H9 (cell line): ENCODE measurements at regions not wholly inside any gene's neighbourhood (a gene's known extent, or its start where the extent isn't known, plus 50 kb on each side); places are given as distances from the start of the nearest gene placed in this dataset.

Experiments
- DNase-seq: peaks from one replicate; pipeline ENCODE4 v3.0.0-alpha.2; 2017
- H2AFZ ChIP-seq: one replicate; pipeline ENCODE4 v1.6.1; 2013; ENCODE audit warnings: mild to moderate bottlenecking, low read length, control low read depth, moderate library complexity
- H2AK5ac ChIP-seq: 2 replicates; pipeline ENCODE4 v1.6.1; 2013; ENCODE audit warnings: low read length, control low read depth, mixed read lengths; ENCODE audit not compliant: insufficient read length
- H2BK120ac ChIP-seq: one replicate; pipeline ENCODE4 v1.6.1; 2013; ENCODE audit warnings: low read depth, mild to moderate bottlenecking, low read length, control low read depth, inconsistent platforms; ENCODE audit not compliant: poor library complexity, severe bottlenecking
- H2BK12ac ChIP-seq: 2 replicates; pipeline ENCODE4 v1.6.1; 2013; ENCODE audit warnings: low read length, control low read depth, mixed read lengths, low read depth; ENCODE audit not compliant: insufficient read length
- H2BK15ac ChIP-seq: 2 replicates; pipeline ENCODE4 v1.6.1; 2013; ENCODE audit warnings: low read depth, low read length, control low read depth
- H2BK20ac ChIP-seq: one replicate; pipeline ENCODE4 v1.6.1; 2013; ENCODE audit warnings: low read depth, mild to moderate bottlenecking, low read length, control low read depth, inconsistent platforms; ENCODE audit not compliant: poor library complexity, severe bottlenecking
- H2BK5ac ChIP-seq: 2 replicates; pipeline ENCODE4 v1.6.1; 2013; ENCODE audit warnings: low read length, control low read depth, mixed read lengths; ENCODE audit not compliant: insufficient read length
- H3K14ac ChIP-seq: 2 replicates; pipeline ENCODE4 v1.6.1; 2013; ENCODE audit warnings: low read length, control low read depth; ENCODE audit not compliant: insufficient read depth
- H3K18ac ChIP-seq: 2 replicates; pipeline ENCODE4 v1.6.1; 2013; ENCODE audit warnings: low read depth, mild to moderate bottlenecking, mixed read lengths, low read length, control low read depth; ENCODE audit not compliant: insufficient read length
- H3K23ac ChIP-seq: 2 replicates; pipeline ENCODE4 v1.6.1; 2013; ENCODE audit warnings: low read length, control low read depth, mixed read lengths, low read depth; ENCODE audit not compliant: insufficient read length
- H3K23me2 ChIP-seq: 2 replicates; pipeline ENCODE4 v1.6.1; 2013; ENCODE audit warnings: low read depth, mild to moderate bottlenecking, mixed read lengths, low read length, control low read depth; ENCODE audit not compliant: insufficient read length, poor library complexity, severe bottlenecking
- H3K27ac ChIP-seq: 2 replicates; pipeline ENCODE4 v1.5.1; 2013; ENCODE audit warnings: low read length, control low read depth, mixed read lengths, low read depth; ENCODE audit not compliant: insufficient read length
- H3K27me3 ChIP-seq: 2 replicates; pipeline ENCODE4 v1.6.1; 2013; ENCODE audit warnings: low read length, control low read depth, inconsistent platforms; ENCODE audit not compliant: insufficient read depth
- H3K4ac ChIP-seq: 2 replicates; pipeline ENCODE4 v1.6.1; 2013; ENCODE audit warnings: low read depth, mild to moderate bottlenecking, control low read depth, inconsistent platforms, low read length, moderate library complexity
- H3K4me1 ChIP-seq: 2 replicates; pipeline ENCODE4 v1.6.1; 2013; ENCODE audit warnings: low read length, control low read depth, inconsistent platforms; ENCODE audit not compliant: insufficient read depth
- H3K4me2 ChIP-seq: 2 replicates; pipeline ENCODE4 v1.6.1; 2013; ENCODE audit warnings: low read length, control low read depth, mixed read lengths; ENCODE audit not compliant: insufficient read length, insufficient read depth
- H3K56ac ChIP-seq: 2 replicates; pipeline ENCODE4 v1.6.1; 2013; ENCODE audit warnings: low read depth, mild to moderate bottlenecking, mixed read lengths, low read length, control low read depth; ENCODE audit not compliant: insufficient read length
- H3K79me1 ChIP-seq: 2 replicates; pipeline ENCODE4 v1.6.1; 2013; ENCODE audit warnings: low read depth, mild to moderate bottlenecking, moderate library complexity, low read length, control low read depth, inconsistent platforms; ENCODE audit not compliant: insufficient read depth, poor library complexity, severe bottlenecking
- H3K79me2 ChIP-seq: 2 replicates; pipeline ENCODE4 v1.6.1; 2013; ENCODE audit warnings: low read length, control low read depth, inconsistent platforms; ENCODE audit not compliant: insufficient read depth
- H3K9ac ChIP-seq: 2 replicates; pipeline ENCODE4 v1.6.1; 2013; ENCODE audit warnings: low read length, control low read depth, mixed read lengths; ENCODE audit not compliant: insufficient read length; ENCODE audit errors: extremely low read depth
- H3K9me3 ChIP-seq: one replicate; pipeline ENCODE4 v1.6.1; 2013; ENCODE audit warnings: low read depth, low read length, inconsistent platforms; ENCODE audit not compliant: control insufficient read depth
- H3T11ph ChIP-seq: one replicate; pipeline ENCODE4 v1.6.1; 2013; ENCODE audit warnings: mild to moderate bottlenecking, low read length, control low read depth, inconsistent platforms
- H4K20me1 ChIP-seq: one replicate; pipeline ENCODE4 v1.6.1; 2013; ENCODE audit not compliant: control insufficient read depth, insufficient read length, insufficient read depth
- H4K5ac ChIP-seq: 2 replicates; pipeline ENCODE4 v1.6.1; 2013; ENCODE audit warnings: low read depth, mild to moderate bottlenecking, mixed read lengths, low read length, control low read depth; ENCODE audit not compliant: insufficient read length
- H4K8ac ChIP-seq: replicated peaks from 2 replicates; pipeline ENCODE4 v1.6.1; 2013; ENCODE audit warnings: low read length, control low read depth, mixed read lengths, low read depth; ENCODE audit not compliant: insufficient read length
- H4K91ac ChIP-seq: 2 replicates; pipeline ENCODE4 v1.6.1; 2013; ENCODE audit warnings: low read depth, mild to moderate bottlenecking, moderate library complexity, mixed read lengths, low read length, control low read depth; ENCODE audit not compliant: insufficient read length
- H3K27ac Mint-ChIP-seq, 3 experiments: 2 replicates in 2 of 3; 3 replicates in 1 of 3; pipeline ENCODE4 v1.8.0; 2020 to 2021; ENCODE audit warnings: mixed read lengths in 3 of 3, mild to moderate bottlenecking in 1 of 3, moderate library complexity in 1 of 3
- H3K27me3 Mint-ChIP-seq: 2 replicates; pipeline ENCODE4 v1.8.0; 2021; ENCODE audit warnings: low read depth, mild to moderate bottlenecking, moderate library complexity, mixed read lengths
- H3K36me3 Mint-ChIP-seq, 3 experiments: 2 replicates in 2 of 3; 3 replicates in 1 of 3; pipeline ENCODE4 v1.8.0; 2020 to 2021; ENCODE audit warnings: low read depth in 3 of 3, mixed read lengths in 3 of 3; ENCODE audit not compliant: insufficient read depth in 1 of 3
- H3K4me1 Mint-ChIP-seq, 2 experiments: 2 replicates each; pipeline ENCODE4 v1.8.0; 2020; ENCODE audit warnings: mixed read lengths in 2 of 2
- H3K4me3 Mint-ChIP-seq, 2 experiments: 2 replicates in 1 of 2; 3 replicates in 1 of 2; pipeline ENCODE4 v1.8.0; 2020 to 2021; ENCODE audit warnings: mild to moderate bottlenecking in 2 of 2, mixed read lengths in 2 of 2, moderate library complexity in 1 of 2
- H3K9me3 Mint-ChIP-seq, 2 experiments: 2 replicates in 1 of 2; 3 replicates in 1 of 2; pipeline ENCODE4 v1.8.0; 2020; ENCODE audit warnings: mild to moderate bottlenecking in 2 of 2, mixed read lengths in 2 of 2, moderate library complexity in 1 of 2
- WGBS: extraction: QIAGEN DNeasy Blood & Tissue Kit; methylation state at CpG from one replicate; pipeline ENCODE4 v1.1.7; 2013; ENCODE audit warnings: missing lambda C conversion rate, low lambda C conversion rate, mixed read lengths; ENCODE audit not compliant: insufficient read length; ENCODE audit errors: extremely low coverage; 5-methylcytosine and 5-hydroxymethylcytosine counted together
- TF ChIP-seq, protein P1 (sequence below): fragments of 200-600 bp; sonication (generic); conservative IDR thresholded peaks from 3 replicates; pipeline ENCODE4 v1.8.0; 2021; ENCODE audit warnings: antibody characterized with exemption, mild to moderate bottlenecking

DNA sequence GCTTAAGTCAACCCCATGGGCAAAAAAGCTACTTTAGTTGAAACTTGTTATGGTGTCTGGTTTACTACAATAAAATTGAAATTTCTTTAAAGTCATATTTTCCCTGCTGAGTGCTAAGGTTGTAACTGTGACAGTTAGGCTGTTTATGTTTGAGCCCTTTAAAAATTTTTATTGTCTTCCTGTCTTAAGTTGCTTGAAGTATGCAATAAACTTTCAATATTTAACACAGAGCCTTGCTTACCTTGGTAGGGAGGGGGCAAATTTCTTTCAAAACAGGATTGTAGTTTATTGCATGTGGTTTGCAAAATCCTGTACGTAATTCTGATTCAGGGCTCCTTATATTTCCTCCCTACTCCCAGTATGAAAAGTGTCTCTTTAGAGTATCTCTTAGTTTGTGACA lies 465.5 kb upstream of the ACTBL2 start:
- Histone ChIP-seq H3K4me2 (no peak overlapping the region), H2BK120ac (no peak overlapping the region), H3K9me3 (no peaks in the 10 kb centered on the region), H3T11ph (no peak overlapping the region), H2AFZ (no peak overlapping the region), H3K56ac (no peak overlapping the region), H4K91ac (no peak overlapping the region), H2BK12ac (no peak overlapping the region), H3K4ac (no peak overlapping the region), H3K9ac (no peak overlapping the region), H3K79me2 (no peaks in the 10 kb centered on the region), H3K27me3 (no peaks in the 10 kb centered on the region), H2AK5ac (no peak overlapping the region), H3K4me1 (peaks cover 4% of the 10 kb centered on the region), H3K27ac (no peak overlapping the region), H3K23ac (no peak overlapping the region), H4K8ac (no peak overlapping the region), H3K23me2 (no peaks in the 10 kb centered on the region), H4K5ac (no peak overlapping the region), H2BK15ac (no peak overlapping the region), H3K79me1 (no peaks in the 10 kb centered on the region), H3K14ac (no peak overlapping the region), H3K18ac (no peak overlapping the region), H4K20me1 (no peaks in the 10 kb centered on the region), H2BK20ac (no peak overlapping the region), H2BK5ac (no peak overlapping the region)
- H3K27ac Mint-ChIP-seq: no peak overlapping the region
- peaks cover 9 to 10% of the 10 kb centered on the region in 2 experiments; a peak in 3 of 4 replicates for H3K4me1 Mint-ChIP-seq
- H3K9me3 Mint-ChIP-seq: peaks cover 0 to 4% of the 10 kb centered on the region in 2 experiments; a peak in 3 of 5 replicates
- H3K27me3 Mint-ChIP-seq: no peaks in the 10 kb centered on the region
- DNase-seq: no peak
- H3K4me3 Mint-ChIP-seq: no peak overlapping the region
- TF ChIP-seq, protein P1, sequence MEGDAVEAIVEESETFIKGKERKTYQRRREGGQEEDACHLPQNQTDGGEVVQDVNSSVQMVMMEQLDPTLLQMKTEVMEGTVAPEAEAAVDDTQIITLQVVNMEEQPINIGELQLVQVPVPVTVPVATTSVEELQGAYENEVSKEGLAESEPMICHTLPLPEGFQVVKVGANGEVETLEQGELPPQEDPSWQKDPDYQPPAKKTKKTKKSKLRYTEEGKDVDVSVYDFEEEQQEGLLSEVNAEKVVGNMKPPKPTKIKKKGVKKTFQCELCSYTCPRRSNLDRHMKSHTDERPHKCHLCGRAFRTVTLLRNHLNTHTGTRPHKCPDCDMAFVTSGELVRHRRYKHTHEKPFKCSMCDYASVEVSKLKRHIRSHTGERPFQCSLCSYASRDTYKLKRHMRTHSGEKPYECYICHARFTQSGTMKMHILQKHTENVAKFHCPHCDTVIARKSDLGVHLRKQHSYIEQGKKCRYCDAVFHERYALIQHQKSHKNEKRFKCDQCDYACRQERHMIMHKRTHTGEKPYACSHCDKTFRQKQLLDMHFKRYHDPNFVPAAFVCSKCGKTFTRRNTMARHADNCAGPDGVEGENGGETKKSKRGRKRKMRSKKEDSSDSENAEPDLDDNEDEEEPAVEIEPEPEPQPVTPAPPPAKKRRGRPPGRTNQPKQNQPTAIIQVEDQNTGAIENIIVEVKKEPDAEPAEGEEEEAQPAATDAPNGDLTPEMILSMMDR: no peak
- peaks cover 0 to 2% (median 2%) of the 10 kb centered on the region in 3 experiments; a peak in 2 of 7 replicates for H3K36me3 Mint-ChIP-seq
- WGBS: no CpG with 5 or more reads among the region's 1 CpG
